ENCODE measurements at regions not wholly inside any gene's neighbourhood (a gene's known extent, or its start where the extent isn't known, plus 50 kb on each side); places are given as distances from the start of the nearest gene placed in this dataset.

GRCh38 chr18:24930971-24931370 lies 421.0 kb downstream of the ZNF521 start:
- DNase-seq (ENCODE audit: low read depth in 2 of 3, low spot score in 2 of 3): no peak

- DNase-seq (ENCODE audit: low read depth in 2 of 3, low spot score in 2 of 3): no peak
Observed at GRCh38 chr18:24933345-24933744, 418.6 kb downstream of the ZNF521 start.

GRCh38 chr18:24934258-24934932 lies 417.6 kb downstream of the ZNF521 start:
- no peak for DNase-seq (ENCODE audit: low read depth in 2 of 3, low spot score in 2 of 3)

GRCh38 chr18:24935008-24935407 lies 417.0 kb downstream of the ZNF521 start:
- DNase-seq (ENCODE audit: low read depth in 2 of 3, low spot score in 2 of 3): no peak

- no peak for DNase-seq (ENCODE audit: low read depth in 2 of 3, low spot score in 2 of 3)
Observed at GRCh38 chr18:24935896-24936295, 416.1 kb downstream of the ZNF521 start.

- no peak for DNase-seq (ENCODE audit: low read depth in 2 of 3, low spot score in 2 of 3)
Observed at GRCh38 chr18:24936691-24937090, 415.3 kb downstream of the ZNF521 start.

- no peak for DNase-seq (ENCODE audit: low read depth in 2 of 3, low spot score in 2 of 3)
Observed at GRCh38 chr18:24937639-24938275, 414.2 kb downstream of the ZNF521 start.

- DNase-seq (ENCODE audit: low read depth in 2 of 3, low spot score in 2 of 3): no peak
Observed at GRCh38 chr18:24940416-24940815, 411.6 kb downstream of the ZNF521 start.

- no peak for DNase-seq (ENCODE audit: low read depth in 2 of 3, low spot score in 2 of 3)
Observed at GRCh38 chr18:24941174-24941951, 410.6 kb downstream of the ZNF521 start.

GRCh38 chr18:24942144-24942543 lies 409.8 kb downstream of the ZNF521 start:
- DNase-seq (ENCODE audit: low read depth in 2 of 3, low spot score in 2 of 3): no peak

GRCh38 chr18:24947521-24948305 lies 404.3 kb downstream of the ZNF521 start:
- no peak for DNase-seq (ENCODE audit: low read depth in 2 of 3, low spot score in 2 of 3)

GRCh38 chr18:24949908-24950307 lies 402.1 kb downstream of the ZNF521 start:
- no peak for DNase-seq (ENCODE audit: low read depth in 2 of 3, low spot score in 2 of 3)

GRCh38 chr18:24954341-24954740 lies 397.6 kb downstream of the ZNF521 start:
- DNase-seq (ENCODE audit: low read depth in 2 of 3, low spot score in 2 of 3): no peak

- no peak for DNase-seq (ENCODE audit: low read depth in 2 of 3, low spot score in 2 of 3)
Observed at GRCh38 chr18:24958001-24958400, 394.0 kb downstream of the ZNF521 start.

GRCh38 chr18:24959051-24959476 lies 392.9 kb downstream of the ZNF521 start:
- DNase-seq (ENCODE audit: low read depth in 2 of 3, low spot score in 2 of 3): no peak

- no peak for DNase-seq (ENCODE audit: low read depth in 2 of 3, low spot score in 2 of 3)
Observed at GRCh38 chr18:24964216-24964615, 387.8 kb downstream of the ZNF521 start.

- DNase-seq (ENCODE audit: low read depth in 2 of 3, low spot score in 2 of 3): no peak
Observed at GRCh38 chr18:24968238-24968775, 383.7 kb downstream of the ZNF521 start.

GRCh38 chr18:24972577-24972976 lies 379.4 kb downstream of the ZNF521 start:
- no peak for DNase-seq (ENCODE audit: low read depth in 2 of 3, low spot score in 2 of 3)

- no peak for DNase-seq (ENCODE audit: low read depth in 2 of 3, low spot score in 2 of 3)
Observed at GRCh38 chr18:24974431-24974830, 377.5 kb downstream of the ZNF521 start.

GRCh38 chr18:24975496-24976372 lies 376.2 kb downstream of the ZNF521 start:
- no peak for DNase-seq (ENCODE audit: low read depth in 2 of 3, low spot score in 2 of 3)

Data from activated CD8-positive, alpha-beta memory T cell treated with anti-CD3 and anti-CD28 coated beads for 48 hours (primary cell).